SU-DHL-6 (cell line): ENCODE measurements at regions not wholly inside any gene's neighbourhood (a gene's known extent, or its start where the extent isn't known, plus 50 kb on each side); places are given as distances from the start of the nearest gene placed in this dataset.

ENCODE experiments used
- EZH2phosphoT487 ChIP-seq: fragments of 200-600 bp; sonication (generic), shearing (Covaris generic); conservative IDR thresholded peaks from 2 replicates; pipeline ENCODE4 v1.6.1; 2018; ENCODE audit warnings: mild to moderate bottlenecking, antibody characterized with exemption, low read length, moderate library complexity, mixed read lengths
- TF ChIP-seq, protein P1 (sequence below): fragments of 200-600 bp; sonication (generic); IDR thresholded peaks from one replicate; pipeline ENCODE4 v1.5.1; 2017; ENCODE audit warnings: antibody characterized with exemption, mild to moderate bottlenecking, low read length, moderate library complexity; ENCODE audit not compliant: insufficient read depth, poor library complexity, severe bottlenecking

DNA sequence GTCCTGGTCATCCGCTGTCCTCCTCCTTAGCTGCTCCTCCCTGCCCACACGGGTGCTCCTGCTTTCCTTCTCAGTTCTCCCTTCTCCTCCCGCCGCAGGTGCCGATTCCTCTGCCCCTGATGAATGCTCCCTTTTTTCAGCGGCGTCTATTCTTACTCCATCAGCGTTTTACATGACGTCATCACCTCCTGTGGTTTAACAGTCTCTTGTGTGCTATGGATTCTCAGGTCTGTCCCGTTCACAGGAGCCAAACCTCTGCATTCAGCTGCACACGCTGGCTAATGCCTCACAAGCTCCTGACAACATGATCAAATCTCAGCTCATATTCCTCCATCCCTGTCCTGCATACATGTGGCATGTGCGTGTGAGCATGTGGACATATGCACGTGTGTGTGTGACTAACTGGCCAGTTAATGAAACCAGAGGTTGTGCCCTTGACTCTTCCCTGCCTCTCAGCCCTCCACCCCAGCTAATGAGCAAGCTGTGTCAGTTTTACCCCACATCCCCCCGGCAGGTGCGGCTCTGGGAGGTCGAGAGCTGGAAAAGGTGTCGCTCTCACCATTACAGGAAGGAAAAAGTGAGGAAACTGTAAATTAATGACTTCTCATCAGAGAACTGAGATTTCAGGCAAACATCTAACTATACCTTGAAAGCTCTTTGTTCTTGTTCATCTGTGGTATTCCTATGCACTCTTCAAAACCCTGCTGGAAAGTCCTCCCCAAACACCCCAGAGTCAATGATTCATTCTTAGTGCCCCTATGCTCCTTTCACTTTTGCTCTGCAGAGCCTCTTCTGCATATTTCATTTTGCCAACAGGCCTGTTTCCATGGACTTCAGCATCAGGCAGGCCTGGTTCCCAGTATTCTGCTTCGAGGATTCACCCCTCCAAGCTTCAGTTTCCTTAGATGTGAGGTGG lies 163.1 kb downstream of the TTLL2 start:
- TF ChIP-seq, protein P1, sequence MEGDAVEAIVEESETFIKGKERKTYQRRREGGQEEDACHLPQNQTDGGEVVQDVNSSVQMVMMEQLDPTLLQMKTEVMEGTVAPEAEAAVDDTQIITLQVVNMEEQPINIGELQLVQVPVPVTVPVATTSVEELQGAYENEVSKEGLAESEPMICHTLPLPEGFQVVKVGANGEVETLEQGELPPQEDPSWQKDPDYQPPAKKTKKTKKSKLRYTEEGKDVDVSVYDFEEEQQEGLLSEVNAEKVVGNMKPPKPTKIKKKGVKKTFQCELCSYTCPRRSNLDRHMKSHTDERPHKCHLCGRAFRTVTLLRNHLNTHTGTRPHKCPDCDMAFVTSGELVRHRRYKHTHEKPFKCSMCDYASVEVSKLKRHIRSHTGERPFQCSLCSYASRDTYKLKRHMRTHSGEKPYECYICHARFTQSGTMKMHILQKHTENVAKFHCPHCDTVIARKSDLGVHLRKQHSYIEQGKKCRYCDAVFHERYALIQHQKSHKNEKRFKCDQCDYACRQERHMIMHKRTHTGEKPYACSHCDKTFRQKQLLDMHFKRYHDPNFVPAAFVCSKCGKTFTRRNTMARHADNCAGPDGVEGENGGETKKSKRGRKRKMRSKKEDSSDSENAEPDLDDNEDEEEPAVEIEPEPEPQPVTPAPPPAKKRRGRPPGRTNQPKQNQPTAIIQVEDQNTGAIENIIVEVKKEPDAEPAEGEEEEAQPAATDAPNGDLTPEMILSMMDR: no peak
- TF ChIP-seq EZH2phosphoT487: no peak
